GM12878 (cell line): ENCODE measurements at regions not wholly inside any gene's neighbourhood (a gene's known extent, or its start where the extent isn't known, plus 50 kb on each side); places are given as distances from the start of the nearest gene placed in this dataset.

Experiments
- CTCF ChIP-seq, 3 experiments: IDR thresholded peaks in 2 of 3; conservative IDR thresholded peaks in 1 of 3; 2 replicates each; pipeline ENCODE4 v1.5.1; 2011; ENCODE audit warnings: low read depth in 3 of 3, low read length in 3 of 3, mild to moderate bottlenecking in 3 of 3, control low read depth in 2 of 3, moderate library complexity in 2 of 3, inconsistent platforms in 1 of 3, mixed read lengths in 1 of 3; ENCODE audit not compliant: control insufficient read depth in 2 of 3, insufficient read depth in 1 of 3; ENCODE audit errors: extremely low read depth in 1 of 3
- DPF2 ChIP-seq: fragments of 450-650 bp; IDR thresholded peaks from 2 replicates; pipeline ENCODE4 v1.6.1; 2017; ENCODE audit warnings: mild to moderate bottlenecking
- NFIC ChIP-seq: IDR thresholded peaks from 2 replicates; pipeline ENCODE4 v1.6.1; 2012; ENCODE audit warnings: low read depth, mild to moderate bottlenecking, inconsistent platforms, low read length, moderate library complexity
- NR2C2 ChIP-seq: IDR thresholded peaks from 2 replicates; pipeline ENCODE4 v1.6.1; 2011; ENCODE audit warnings: borderline replicate concordance, low read depth; ENCODE audit not compliant: control insufficient read depth, insufficient read length
- POLR2A ChIP-seq: IDR thresholded peaks from 2 replicates; pipeline ENCODE4 v1.6.1; 2011; ENCODE audit warnings: low read depth, mild to moderate bottlenecking, low read length
- POLR2AphosphoS5 ChIP-seq: IDR thresholded peaks from 2 replicates; pipeline ENCODE4 v1.6.1; 2011; ENCODE audit warnings: mild to moderate bottlenecking, low read length, inconsistent platforms
- RB1 ChIP-seq: fragments of 450-650 bp; formaldehyde crosslinking; IDR thresholded peaks from 2 replicates; pipeline ENCODE4 v1.6.1; 2017; ENCODE audit warnings: mild to moderate bottlenecking, borderline replicate concordance
- SIX5 ChIP-seq: IDR thresholded peaks from 2 replicates; pipeline ENCODE4 v1.6.1; 2011; ENCODE audit warnings: mild to moderate bottlenecking, low read depth, low read length, moderate library complexity; ENCODE audit not compliant: severe bottlenecking
- ZZZ3 ChIP-seq: IDR thresholded peaks from 2 replicates; pipeline ENCODE4 v1.6.1; 2011; ENCODE audit warnings: low read depth; ENCODE audit not compliant: control insufficient read depth, insufficient read length
- TF ChIP-seq, protein P1 (sequence below): fragments of 150-350 bp; IDR thresholded peaks from 2 replicates; pipeline ENCODE4 v1.6.1; 2016; ENCODE audit warnings: low read depth, low read length

DNA sequence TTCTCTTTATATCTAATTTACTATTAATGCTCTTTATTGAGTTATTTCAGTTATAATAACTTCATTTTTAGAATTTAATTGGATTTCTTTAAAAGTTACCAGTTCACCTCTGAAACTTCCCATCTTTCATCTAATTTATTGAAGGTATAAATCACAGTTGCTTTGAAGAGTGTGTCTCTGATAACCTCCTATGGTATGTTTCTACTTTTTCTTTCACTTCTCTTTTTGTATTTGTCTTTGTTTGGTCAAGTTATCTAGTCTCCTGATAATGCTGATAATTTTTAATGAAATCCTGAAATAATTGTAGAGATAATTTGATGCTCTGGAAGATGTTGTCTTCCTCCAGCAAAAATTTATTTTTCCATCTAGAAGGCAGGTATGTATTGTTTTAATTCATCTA is 141.6 kb upstream of the NPY2R start:
- no peak for TF ChIP-seq NFIC
- no peak for TF ChIP-seq CTCF (IDR thresholded peaks at IDR 0.05 in 2 of 3, conservative IDR thresholded peaks at IDR 0.05 in 1 of 3; ENCODE audit: control insufficient read depth in 2 of 3, extremely low read depth in 1 of 3, insufficient read depth in 1 of 3, low read depth in 3 of 3, low read length in 3 of 3)
- no peak for TF ChIP-seq NR2C2
- TF ChIP-seq POLR2A: no peak
- no peak for TF ChIP-seq RB1
- TF ChIP-seq SIX5: no peak
- no peak for TF ChIP-seq ZZZ3
- no peak for TF ChIP-seq DPF2
- TF ChIP-seq, protein P1, sequence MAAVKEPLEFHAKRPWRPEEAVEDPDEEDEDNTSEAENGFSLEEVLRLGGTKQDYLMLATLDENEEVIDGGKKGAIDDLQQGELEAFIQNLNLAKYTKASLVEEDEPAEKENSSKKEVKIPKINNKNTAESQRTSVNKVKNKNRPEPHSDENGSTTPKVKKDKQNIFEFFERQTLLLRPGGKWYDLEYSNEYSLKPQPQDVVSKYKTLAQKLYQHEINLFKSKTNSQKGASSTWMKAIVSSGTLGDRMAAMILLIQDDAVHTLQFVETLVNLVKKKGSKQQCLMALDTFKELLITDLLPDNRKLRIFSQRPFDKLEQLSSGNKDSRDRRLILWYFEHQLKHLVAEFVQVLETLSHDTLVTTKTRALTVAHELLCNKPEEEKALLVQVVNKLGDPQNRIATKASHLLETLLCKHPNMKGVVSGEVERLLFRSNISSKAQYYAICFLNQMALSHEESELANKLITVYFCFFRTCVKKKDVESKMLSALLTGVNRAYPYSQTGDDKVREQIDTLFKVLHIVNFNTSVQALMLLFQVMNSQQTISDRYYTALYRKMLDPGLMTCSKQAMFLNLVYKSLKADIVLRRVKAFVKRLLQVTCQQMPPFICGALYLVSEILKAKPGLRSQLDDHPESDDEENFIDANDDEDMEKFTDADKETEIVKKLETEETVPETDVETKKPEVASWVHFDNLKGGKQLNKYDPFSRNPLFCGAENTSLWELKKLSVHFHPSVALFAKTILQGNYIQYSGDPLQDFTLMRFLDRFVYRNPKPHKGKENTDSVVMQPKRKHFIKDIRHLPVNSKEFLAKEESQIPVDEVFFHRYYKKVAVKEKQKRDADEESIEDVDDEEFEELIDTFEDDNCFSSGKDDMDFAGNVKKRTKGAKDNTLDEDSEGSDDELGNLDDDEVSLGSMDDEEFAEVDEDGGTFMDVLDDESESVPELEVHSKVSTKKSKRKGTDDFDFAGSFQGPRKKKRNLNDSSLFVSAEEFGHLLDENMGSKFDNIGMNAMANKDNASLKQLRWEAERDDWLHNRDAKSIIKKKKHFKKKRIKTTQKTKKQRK: no peak
- TF ChIP-seq POLR2AphosphoS5: no peak
